ENCODE measurements at regions not wholly inside any gene's neighbourhood (a gene's known extent, or its start where the extent isn't known, plus 50 kb on each side); places are given as distances from the start of the nearest gene placed in this dataset.

- H3K4me3 ChIP-seq (ENCODE audit: low read depth, low read length) = no peak overlapping the region
- DNase-seq (ENCODE audit: low read depth) = no peak
- TF ChIP-seq CTCF (IDR thresholded peaks at IDR 0.05; ENCODE audit: insufficient read depth, low read length) = no peak
Measured at GRCh38 chr19:31586282-31586681, 237.0 kb upstream of the TSHZ3 start.

- H3K4me3 ChIP-seq (ENCODE audit: low read depth, low read length) = no peak overlapping the region
- DNase-seq (ENCODE audit: low read depth) = no peak
- TF ChIP-seq CTCF (IDR thresholded peaks at IDR 0.05; ENCODE audit: insufficient read depth, low read length) = no peak
Measured at GRCh38 chr19:31589109-31589508, 239.9 kb upstream of the TSHZ3 start.

- no peak for TF ChIP-seq CTCF (IDR thresholded peaks at IDR 0.05; ENCODE audit: insufficient read depth, low read length)
- H3K4me3 ChIP-seq (ENCODE audit: low read depth, low read length) = no peak overlapping the region
- no peak for DNase-seq (ENCODE audit: low read depth)
Measured at GRCh38 chr19:31591258-31591657, 242.0 kb upstream of the TSHZ3 start.

GRCh38 chr19:31592456-31592855 is 243.2 kb upstream of the TSHZ3 start:
- no peak for DNase-seq (ENCODE audit: low read depth)
- H3K4me3 ChIP-seq (ENCODE audit: low read depth, low read length) = no peak overlapping the region
- no peak for TF ChIP-seq CTCF (IDR thresholded peaks at IDR 0.05; ENCODE audit: insufficient read depth, low read length)

GRCh38 chr19:31594701-31595100 is 245.5 kb upstream of the TSHZ3 start:
- TF ChIP-seq CTCF (IDR thresholded peaks at IDR 0.05; ENCODE audit: insufficient read depth, low read length) = no peak
- no peak for DNase-seq (ENCODE audit: low read depth)
- no peak overlapping the region for H3K4me3 ChIP-seq (ENCODE audit: low read depth, low read length)

- H3K4me3 ChIP-seq (ENCODE audit: low read depth, low read length) = no peak overlapping the region
- no peak for DNase-seq (ENCODE audit: low read depth)
- TF ChIP-seq CTCF (IDR thresholded peaks at IDR 0.05; ENCODE audit: insufficient read depth, low read length) = no peak
Measured at GRCh38 chr19:31595521-31595920, 246.3 kb upstream of the TSHZ3 start.

GRCh38 chr19:31596751-31597150 is 247.5 kb upstream of the TSHZ3 start:
- no peak for DNase-seq (ENCODE audit: low read depth)
- TF ChIP-seq CTCF (IDR thresholded peaks at IDR 0.05; ENCODE audit: insufficient read depth, low read length) = no peak
- no peak overlapping the region for H3K4me3 ChIP-seq (ENCODE audit: low read depth, low read length)
